ENCODE measurements at regions not wholly inside any gene's neighbourhood (a gene's known extent, or its start where the extent isn't known, plus 50 kb on each side); places are given as distances from the start of the nearest gene placed in this dataset.

GRCh38 chr22:27551402-27551801 lies 250.2 kb downstream of the MN1 start:
- no peak for TF ChIP-seq GTF2F1 (IDR thresholded peaks at IDR 0.05; ENCODE audit: borderline replicate concordance, low read depth, low read length)
- TF ChIP-seq, protein P1, sequence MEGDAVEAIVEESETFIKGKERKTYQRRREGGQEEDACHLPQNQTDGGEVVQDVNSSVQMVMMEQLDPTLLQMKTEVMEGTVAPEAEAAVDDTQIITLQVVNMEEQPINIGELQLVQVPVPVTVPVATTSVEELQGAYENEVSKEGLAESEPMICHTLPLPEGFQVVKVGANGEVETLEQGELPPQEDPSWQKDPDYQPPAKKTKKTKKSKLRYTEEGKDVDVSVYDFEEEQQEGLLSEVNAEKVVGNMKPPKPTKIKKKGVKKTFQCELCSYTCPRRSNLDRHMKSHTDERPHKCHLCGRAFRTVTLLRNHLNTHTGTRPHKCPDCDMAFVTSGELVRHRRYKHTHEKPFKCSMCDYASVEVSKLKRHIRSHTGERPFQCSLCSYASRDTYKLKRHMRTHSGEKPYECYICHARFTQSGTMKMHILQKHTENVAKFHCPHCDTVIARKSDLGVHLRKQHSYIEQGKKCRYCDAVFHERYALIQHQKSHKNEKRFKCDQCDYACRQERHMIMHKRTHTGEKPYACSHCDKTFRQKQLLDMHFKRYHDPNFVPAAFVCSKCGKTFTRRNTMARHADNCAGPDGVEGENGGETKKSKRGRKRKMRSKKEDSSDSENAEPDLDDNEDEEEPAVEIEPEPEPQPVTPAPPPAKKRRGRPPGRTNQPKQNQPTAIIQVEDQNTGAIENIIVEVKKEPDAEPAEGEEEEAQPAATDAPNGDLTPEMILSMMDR (IDR thresholded peaks at IDR 0.05; ENCODE audit: control extremely low read depth in 1 of 3, insufficient read depth in 1 of 3, low read depth in 1 of 3, low read length in 3 of 3): no peak
- TF ChIP-seq SIX5 (IDR thresholded peaks at IDR 0.05; ENCODE audit: low read depth, low read length): no peak
- TF ChIP-seq TAF1 (IDR thresholded peaks at IDR 0.05; ENCODE audit: low read depth, low read length): no peak
- no peak for TF ChIP-seq BACH1 (IDR thresholded peaks at IDR 0.05; ENCODE audit: low read length)
- TF ChIP-seq YY1 (IDR thresholded peaks at IDR 0.05; ENCODE audit: low read depth, low read length): no peak
- TF ChIP-seq TAF7 (optimal IDR thresholded peaks at IDR 0.05; ENCODE audit: borderline replicate concordance, low read depth, low read length): no peak
- TF ChIP-seq EZH2 (IDR thresholded peaks at IDR 0.05; ENCODE audit: low read depth, low read length, severe bottlenecking): no peak
- TF ChIP-seq KDM5A (IDR thresholded peaks at IDR 0.05; ENCODE audit: low read length): no peak
- TF ChIP-seq GABPA (IDR thresholded peaks at IDR 0.05; ENCODE audit: borderline replicate concordance, insufficient read depth, low read length): no peak
- TF ChIP-seq RAD21 (IDR thresholded peaks at IDR 0.05 in 1 of 2, conservative IDR thresholded peaks at IDR 0.05 in 1 of 2; ENCODE audit: low read depth in 2 of 2, low read length in 2 of 2): no peak; a peak in 1 of 4 replicates
- TF ChIP-seq JUN (IDR thresholded peaks at IDR 0.05; ENCODE audit: low read depth, low read length): no peak
- TF ChIP-seq POLR2AphosphoS5 (IDR thresholded peaks at IDR 0.05; ENCODE audit: low read depth, low read length): no peak
- no peak for TF ChIP-seq EGR1 (IDR thresholded peaks at IDR 0.05; ENCODE audit: borderline replicate concordance, low read depth, low read length)

All from H1 (cell line).